Activated T-helper 2 cell treated with anti-CD3 and anti-CD28 coated beads, Interferon-gamma antibody, Interleukin-2, Interleukin-4, amounts not matched to agents 10 μg/mL and 5 μg/mL and 100 μg/mL, durations not matched to agents 14 hours and 24 hours and 36 hours (primary cell): ENCODE measurements at regions not wholly inside any gene's neighbourhood (a gene's known extent, or its start where the extent isn't known, plus 50 kb on each side); places are given as distances from the start of the nearest gene placed in this dataset.
"Not testable (repeated sequence)": the region's sequence is repeated elsewhere in the genome, so short reads cannot be mapped to it uniquely, and the experiment has no call there.

Experiments
- DNase-seq: peaks from one replicate; pipeline ENCODE4 v3.0.0; 2021; ENCODE audit warnings: low spot score
- H3K27ac Mint-ChIP-seq: one replicate; pipeline ENCODE4 v1.8.0; 2021; ENCODE audit warnings: mixed read lengths
- H3K27me3 Mint-ChIP-seq: one replicate; pipeline ENCODE4 v1.8.0; 2021; ENCODE audit warnings: low read depth, mixed read lengths
- H3K36me3 Mint-ChIP-seq: one replicate; pipeline ENCODE4 v1.8.0; 2021; ENCODE audit warnings: low read depth, mixed read lengths
- H3K4me1 Mint-ChIP-seq: one replicate; pipeline ENCODE4 v1.8.0; 2021; ENCODE audit warnings: low read depth, mixed read lengths
- H3K4me3 Mint-ChIP-seq: one replicate; pipeline ENCODE4 v1.8.0; 2021; ENCODE audit warnings: low read depth, mild to moderate bottlenecking, moderate library complexity, mixed read lengths
- H3K9me3 Mint-ChIP-seq: one replicate; pipeline ENCODE4 v1.8.0; 2021; ENCODE audit warnings: mixed read lengths
- intact Hi-C: fragments of 100-400 bp; cut with micrococcal nuclease; formaldehyde crosslinking; loops from one replicate; pipeline ENCODE4 v1.15.1; 2023

GRCh38 chr10:44005788-44006099 lies 357.1 kb upstream of the ZNF32 start:
- intact Hi-C loops: no loop called here
- no peaks in the 10 kb centered on the region for H3K4me1 Mint-ChIP-seq
- no peak overlapping the region for H3K27ac Mint-ChIP-seq
- no peak for DNase-seq
- H3K27me3 Mint-ChIP-seq: peaks cover 2% of the 10 kb centered on the region
- no peaks in the 10 kb centered on the region for H3K9me3 Mint-ChIP-seq
- H3K36me3 Mint-ChIP-seq: no peaks in the 10 kb centered on the region
- no peak overlapping the region for H3K4me3 Mint-ChIP-seq

- intact Hi-C loops: no loop called here
- Mint-ChIP-seq H3K36me3 (no peaks in the 10 kb centered on the region), H3K27me3 (peaks cover 2% of the 10 kb centered on the region), H3K9me3 (no peaks in the 10 kb centered on the region), H3K4me3 (no peak overlapping the region), H3K4me1 (no peaks in the 10 kb centered on the region), H3K27ac (no peak overlapping the region)
- no peak for DNase-seq
These were observed 356.5 kb upstream of the ZNF32 start for GRCh38 chr10:44004913-44005787.

DNA sequence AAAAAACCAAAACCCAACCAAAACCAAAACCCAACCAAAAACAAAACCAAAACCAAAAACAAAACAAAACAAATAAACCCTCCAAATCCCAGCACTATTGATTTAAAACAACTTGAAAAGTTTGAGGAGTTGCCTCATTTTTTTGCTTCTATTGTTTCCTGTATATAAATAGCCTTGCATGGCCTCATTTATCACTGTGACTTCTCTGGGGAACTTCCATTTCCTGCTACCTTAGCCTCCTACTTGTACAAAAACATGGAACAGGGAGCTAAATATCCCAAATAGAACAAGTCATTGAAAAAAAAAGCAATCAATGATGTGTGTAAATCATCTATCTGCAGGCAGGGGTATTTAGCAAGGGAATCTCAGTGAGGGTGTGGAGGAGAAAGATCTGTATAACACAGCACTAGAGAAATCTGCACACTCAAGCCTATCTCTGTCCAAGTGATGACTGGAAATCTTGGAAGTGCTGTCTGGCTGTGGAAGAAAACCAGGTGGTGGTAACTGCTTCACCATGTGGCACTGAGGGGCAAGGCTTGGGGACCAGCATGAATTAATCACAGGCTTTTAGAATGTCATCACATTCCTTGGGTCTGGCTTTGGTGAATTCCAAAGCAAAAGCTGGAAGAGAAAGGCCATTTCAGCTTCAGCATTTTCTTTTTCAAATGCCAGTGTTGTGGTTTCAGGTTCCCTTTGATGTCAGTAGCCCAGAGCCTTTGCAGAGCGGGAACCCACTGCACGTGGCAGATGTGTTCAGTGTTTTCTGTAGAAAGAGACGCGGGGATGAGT lies 349.5 kb upstream of the ZNF32 start:
- intact Hi-C loops: no loop called here
- Mint-ChIP-seq H3K36me3 (no peaks in the 10 kb centered on the region), H3K4me3 (no peak overlapping the region), H3K9me3 (peaks cover 4% of the 10 kb centered on the region), H3K27ac (no peak overlapping the region), H3K27me3 (peaks cover 3% of the 10 kb centered on the region), H3K4me1 (no peaks in the 10 kb centered on the region)
- DNase-seq: no peak

- intact Hi-C loops: no loop called here
- Mint-ChIP-seq H3K27ac (no peak overlapping the region), H3K9me3 (peaks cover 4% of the 10 kb centered on the region), H3K4me1 (no peaks in the 10 kb centered on the region), H3K4me3 (no peak overlapping the region), H3K36me3 (no peaks in the 10 kb centered on the region), H3K27me3 (peaks cover 3% of the 10 kb centered on the region)
- no peak for DNase-seq
These were observed 348.6 kb upstream of the ZNF32 start for GRCh38 chr10:43997330-43997729.

GRCh38 chr10:43994539-43994938 lies 345.9 kb upstream of the ZNF32 start:
- intact Hi-C loops: no loop called here
- no peak for DNase-seq
- Mint-ChIP-seq H3K27ac (no peak overlapping the region), H3K4me3 (no peak overlapping the region), H3K9me3 (peaks cover 4% of the 10 kb centered on the region), H3K4me1 (no peaks in the 10 kb centered on the region), H3K36me3 (no peaks in the 10 kb centered on the region), H3K27me3 (peaks cover 5% of the 10 kb centered on the region)

- H3K27ac Mint-ChIP-seq, intact Hi-C loops: not testable (repeated sequence)
These were observed 344.1 kb upstream of the ZNF32 start for GRCh38 chr10:43992816-43993215.

DNA sequence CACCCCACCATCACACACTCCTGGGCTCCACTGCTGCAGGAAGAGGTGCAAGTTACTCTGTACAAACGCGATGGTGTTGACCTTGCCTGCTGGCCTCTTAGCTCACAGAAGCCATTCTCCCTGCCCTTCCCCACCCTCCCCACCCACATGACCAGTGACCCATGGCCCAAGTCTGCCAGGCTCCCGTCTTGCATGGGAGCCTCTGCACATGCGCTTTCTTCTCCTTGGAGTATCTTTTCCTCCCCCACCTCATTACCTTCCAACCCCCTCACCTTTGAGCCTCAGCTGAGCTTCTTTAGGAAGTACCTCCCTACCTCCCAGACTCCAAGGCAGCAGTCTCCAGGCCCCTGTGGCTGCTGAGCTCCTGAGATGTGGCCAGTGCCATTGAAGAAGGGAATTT lies 337.7 kb upstream of the ZNF32 start:
- intact Hi-C loops: no loop called here
- no peak overlapping the region for H3K27ac Mint-ChIP-seq
- H3K9me3 Mint-ChIP-seq: no peaks in the 10 kb centered on the region
- DNase-seq: no peak
- peaks cover 4% of the 10 kb centered on the region for H3K27me3 Mint-ChIP-seq
- no peaks in the 10 kb centered on the region for H3K4me1 Mint-ChIP-seq
- H3K36me3 Mint-ChIP-seq: no peaks in the 10 kb centered on the region
- H3K4me3 Mint-ChIP-seq: no peak overlapping the region

More at GRCh38 chr10:43992816-43993215, 344.1 kb upstream of the ZNF32 start:
- H3K4me1 Mint-ChIP-seq, H3K27me3 Mint-ChIP-seq, H3K4me3 Mint-ChIP-seq, H3K9me3 Mint-ChIP-seq, DNase-seq, H3K36me3 Mint-ChIP-seq: not testable (repeated sequence)

DNA sequence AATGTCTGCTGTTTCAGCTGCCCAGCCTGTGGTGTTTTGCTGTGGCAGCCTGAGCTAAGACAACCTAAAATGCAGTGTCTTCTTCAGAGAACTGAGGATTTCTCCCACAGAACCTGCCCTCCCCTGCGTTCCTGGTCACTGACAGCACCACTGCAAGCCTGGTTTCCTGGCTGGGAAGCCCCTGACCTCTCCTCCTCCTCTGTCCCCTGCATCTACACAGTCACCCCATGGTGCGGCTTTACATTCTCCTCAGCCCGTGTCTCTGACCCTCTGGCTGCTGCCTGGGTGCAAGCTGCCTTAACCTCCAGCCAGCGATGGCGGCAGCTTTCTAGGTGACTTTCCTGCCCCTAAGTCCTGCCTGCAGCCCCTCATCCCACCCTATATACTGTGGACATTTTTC lies 337.3 kb upstream of the ZNF32 start:
- no peaks in the 10 kb centered on the region for H3K9me3 Mint-ChIP-seq
- no peaks in the 10 kb centered on the region for H3K4me1 Mint-ChIP-seq
- H3K27me3 Mint-ChIP-seq: peaks cover 4% of the 10 kb centered on the region
- H3K4me3 Mint-ChIP-seq: no peak overlapping the region
- H3K36me3 Mint-ChIP-seq: no peaks in the 10 kb centered on the region
- intact Hi-C loops: no loop called here
- DNase-seq: no peak
- no peak overlapping the region for H3K27ac Mint-ChIP-seq

DNA sequence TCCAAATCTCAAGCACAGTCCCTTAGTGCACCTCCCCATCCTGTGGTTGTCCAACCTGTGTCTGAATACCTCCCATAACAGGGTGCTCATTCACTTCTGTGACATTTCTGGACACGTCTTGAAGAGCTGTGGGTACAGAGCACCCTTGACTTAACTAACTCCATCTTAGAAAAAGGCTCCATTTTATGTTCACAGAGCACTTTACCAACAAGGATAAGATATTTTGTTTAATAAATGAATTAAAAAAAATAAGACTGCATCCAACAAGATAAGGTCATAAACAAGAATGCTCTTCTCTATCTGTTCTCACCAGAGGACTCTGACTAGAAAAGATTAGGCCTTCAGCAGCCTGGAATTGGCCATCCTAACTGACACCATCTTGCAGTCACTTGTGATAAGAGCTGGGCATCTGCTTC lies 335.2 kb upstream of the ZNF32 start:
- Mint-ChIP-seq H3K27ac (no peak overlapping the region), H3K4me3 (no peak overlapping the region), H3K4me1 (peaks cover 7% of the 10 kb centered on the region), H3K9me3 (no peaks in the 10 kb centered on the region), H3K27me3 (peaks cover under 1% of the 10 kb centered on the region), H3K36me3 (no peaks in the 10 kb centered on the region)
- intact Hi-C loops: no loop called here
- no peak for DNase-seq

GRCh38 chr10:43983405-43983804 lies 334.7 kb upstream of the ZNF32 start:
- DNase-seq: no peak
- Mint-ChIP-seq H3K27ac (no peak overlapping the region), H3K36me3 (no peaks in the 10 kb centered on the region), H3K27me3 (no peaks in the 10 kb centered on the region), H3K9me3 (no peaks in the 10 kb centered on the region), H3K4me1 (peaks cover 7% of the 10 kb centered on the region), H3K4me3 (no peak overlapping the region)
- intact Hi-C loops: no loop called here

- no peaks in the 10 kb centered on the region for H3K27me3 Mint-ChIP-seq
- peaks cover 7% of the 10 kb centered on the region for H3K4me1 Mint-ChIP-seq
- H3K4me3 Mint-ChIP-seq: no peak overlapping the region
- no peak overlapping the region for H3K27ac Mint-ChIP-seq
- H3K9me3 Mint-ChIP-seq: no peaks in the 10 kb centered on the region
- H3K36me3 Mint-ChIP-seq: no peaks in the 10 kb centered on the region
- DNase-seq: no peak
- intact Hi-C loops: no loop called here
These were observed 333.6 kb upstream of the ZNF32 start for GRCh38 chr10:43982250-43982649.

DNA sequence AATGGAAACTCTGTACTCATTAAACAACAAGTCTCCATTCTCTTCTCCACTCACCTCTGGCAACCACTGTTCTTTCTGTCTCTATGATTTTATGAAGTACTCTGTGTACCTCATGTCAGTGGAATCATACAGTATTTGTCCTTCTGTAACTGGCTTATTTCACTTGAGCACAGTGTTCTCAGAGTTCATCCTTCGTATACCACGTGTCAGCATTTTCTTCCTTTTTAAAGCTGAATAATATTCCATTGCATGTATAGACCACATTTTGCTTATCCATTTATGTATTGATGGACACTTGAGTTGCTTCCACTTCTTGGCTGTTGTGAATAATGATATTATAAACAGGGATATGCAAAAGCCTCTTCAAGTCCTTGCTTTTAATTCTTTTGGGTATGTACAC lies 333.0 kb upstream of the ZNF32 start:
- no peak overlapping the region for H3K4me3 Mint-ChIP-seq
- H3K9me3 Mint-ChIP-seq: no peaks in the 10 kb centered on the region
- peaks cover 1% of the 10 kb centered on the region for H3K27me3 Mint-ChIP-seq
- no peaks in the 10 kb centered on the region for H3K36me3 Mint-ChIP-seq
- peaks cover 7% of the 10 kb centered on the region for H3K4me1 Mint-ChIP-seq
- intact Hi-C loops: no loop called here
- no peak for DNase-seq
- no peak overlapping the region for H3K27ac Mint-ChIP-seq

DNA sequence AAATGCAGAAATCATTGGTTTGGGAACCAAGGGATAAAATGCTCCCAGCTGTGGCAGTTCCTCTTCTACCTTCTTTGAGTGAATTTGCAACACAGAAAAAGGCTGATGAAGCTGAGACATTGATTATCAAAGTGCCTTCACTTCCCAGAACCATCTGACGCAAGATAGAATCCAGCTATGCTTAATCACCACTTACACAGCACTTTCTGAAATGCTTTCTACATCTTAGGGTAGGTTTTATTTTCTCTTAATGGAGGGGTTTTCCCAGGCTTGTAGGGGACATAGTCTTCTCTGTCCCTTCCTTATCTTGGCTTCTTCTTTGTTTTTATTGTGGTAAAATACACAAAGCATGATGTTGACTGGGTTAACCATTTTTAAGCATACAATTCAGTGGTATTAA lies 332.6 kb upstream of the ZNF32 start:
- Mint-ChIP-seq H3K9me3 (no peaks in the 10 kb centered on the region), H3K4me3 (no peak overlapping the region), H3K36me3 (no peaks in the 10 kb centered on the region), H3K4me1 (peaks cover 7% of the 10 kb centered on the region), H3K27me3 (peaks cover 1% of the 10 kb centered on the region), H3K27ac (no peak overlapping the region)
- no peak for DNase-seq
- intact Hi-C loops: no loop called here
